DOHH2 (cell line): ENCODE measurements at regions not wholly inside any gene's neighbourhood (a gene's known extent, or its start where the extent isn't known, plus 50 kb on each side); places are given as distances from the start of the nearest gene placed in this dataset.

Experiments used
- EZH2phosphoT487 ChIP-seq: fragments of 200-600 bp; sonication (generic); IDR thresholded peaks from 2 replicates; pipeline ENCODE4 v1.6.1; 2017; ENCODE audit warnings: borderline replicate concordance, mild to moderate bottlenecking, antibody characterized with exemption, low read length, moderate library complexity, mixed read lengths
- TF ChIP-seq, protein P1 (sequence below): fragments of 200-600 bp; sonication (generic); IDR thresholded peaks from one replicate; pipeline ENCODE4 v1.5.1; 2014; ENCODE audit warnings: antibody characterized with exemption, mild to moderate bottlenecking, low read depth, low read length; ENCODE audit not compliant: poor library complexity, severe bottlenecking

DNA sequence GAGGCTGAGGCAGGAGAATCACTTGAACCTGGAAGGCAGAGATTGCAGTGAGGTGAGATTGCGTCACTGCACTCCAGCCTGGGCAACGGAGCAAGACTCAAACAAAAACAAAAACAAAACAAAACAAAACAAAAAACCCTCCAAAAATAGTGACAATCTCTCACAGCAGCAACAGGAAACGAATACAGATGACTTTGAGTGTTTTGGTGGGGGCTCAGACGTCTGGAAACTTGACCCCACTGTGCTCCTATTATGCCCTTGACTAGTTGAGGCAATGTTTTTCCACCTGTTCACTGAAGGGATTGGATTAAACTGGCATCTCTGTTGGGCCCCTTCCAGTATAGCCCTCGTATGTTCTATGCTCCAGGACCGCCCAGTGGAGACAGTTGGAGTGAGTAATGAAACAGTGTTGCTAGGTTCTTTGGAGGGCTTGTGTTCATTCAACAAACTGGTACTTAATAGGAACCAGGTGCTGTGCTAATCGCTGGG, 167.0 kb downstream of the UTP18 start:
- TF ChIP-seq, protein P1, sequence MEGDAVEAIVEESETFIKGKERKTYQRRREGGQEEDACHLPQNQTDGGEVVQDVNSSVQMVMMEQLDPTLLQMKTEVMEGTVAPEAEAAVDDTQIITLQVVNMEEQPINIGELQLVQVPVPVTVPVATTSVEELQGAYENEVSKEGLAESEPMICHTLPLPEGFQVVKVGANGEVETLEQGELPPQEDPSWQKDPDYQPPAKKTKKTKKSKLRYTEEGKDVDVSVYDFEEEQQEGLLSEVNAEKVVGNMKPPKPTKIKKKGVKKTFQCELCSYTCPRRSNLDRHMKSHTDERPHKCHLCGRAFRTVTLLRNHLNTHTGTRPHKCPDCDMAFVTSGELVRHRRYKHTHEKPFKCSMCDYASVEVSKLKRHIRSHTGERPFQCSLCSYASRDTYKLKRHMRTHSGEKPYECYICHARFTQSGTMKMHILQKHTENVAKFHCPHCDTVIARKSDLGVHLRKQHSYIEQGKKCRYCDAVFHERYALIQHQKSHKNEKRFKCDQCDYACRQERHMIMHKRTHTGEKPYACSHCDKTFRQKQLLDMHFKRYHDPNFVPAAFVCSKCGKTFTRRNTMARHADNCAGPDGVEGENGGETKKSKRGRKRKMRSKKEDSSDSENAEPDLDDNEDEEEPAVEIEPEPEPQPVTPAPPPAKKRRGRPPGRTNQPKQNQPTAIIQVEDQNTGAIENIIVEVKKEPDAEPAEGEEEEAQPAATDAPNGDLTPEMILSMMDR, result no peak
- TF ChIP-seq EZH2phosphoT487, result no peak
